NCI-H446 treated with DMSO at 0.1 percent for 48 hours (cell line): ENCODE measurements at regions not wholly inside any gene's neighbourhood (a gene's known extent, or its start where the extent isn't known, plus 50 kb on each side); places are given as distances from the start of the nearest gene placed in this dataset.

ENCODE experiments used
- DNase-seq: peaks from one replicate; lab custom pipeline; 2025; lab: John Stamatoyannopoulos, UW

- DNase-seq: no peak
These were observed 619.5 kb upstream of the TBL1XR1 start for GRCh38 chr3:177816667-177817208.

GRCh38 chr3:177817751-177818150 is 620.5 kb upstream of the TBL1XR1 start:
- DNase-seq: no peak

GRCh38 chr3:177818712-177819240 is 621.5 kb upstream of the TBL1XR1 start:
- no peak for DNase-seq

GRCh38 chr3:177820683-177821316 is 623.5 kb upstream of the TBL1XR1 start:
- no peak for DNase-seq

GRCh38 chr3:177822681-177823096 is 625.4 kb upstream of the TBL1XR1 start:
- DNase-seq: no peak

- DNase-seq: no peak
These were observed 626.5 kb upstream of the TBL1XR1 start for GRCh38 chr3:177823701-177824189.

GRCh38 chr3:177824190-177824786 is 627.0 kb upstream of the TBL1XR1 start:
- no peak for DNase-seq

- DNase-seq: no peak
These were observed 627.6 kb upstream of the TBL1XR1 start for GRCh38 chr3:177824841-177825240.

GRCh38 chr3:177826253-177826652 is 629.0 kb upstream of the TBL1XR1 start:
- no peak for DNase-seq

GRCh38 chr3:177827511-177828207 is 630.4 kb upstream of the TBL1XR1 start:
- DNase-seq: no peak

- DNase-seq: no peak
These were observed 630.9 kb upstream of the TBL1XR1 start for GRCh38 chr3:177828208-177828565.

- no peak for DNase-seq
These were observed 633.1 kb upstream of the TBL1XR1 start for GRCh38 chr3:177830411-177830849.

- DNase-seq: no peak
These were observed 634.1 kb upstream of the TBL1XR1 start for GRCh38 chr3:177831361-177831760.

GRCh38 chr3:177832880-177833279 is 635.6 kb upstream of the TBL1XR1 start:
- peak; percentile 79 for DNase-seq

GRCh38 chr3:177833332-177833731 is 636.0 kb upstream of the TBL1XR1 start:
- DNase-seq: no peak

- no peak for DNase-seq
These were observed 637.7 kb upstream of the TBL1XR1 start for GRCh38 chr3:177835008-177835407.

- DNase-seq: no peak
These were observed 638.6 kb upstream of the TBL1XR1 start for GRCh38 chr3:177835917-177836316.

- peak; percentile 68 for DNase-seq
These were observed 639.4 kb upstream of the TBL1XR1 start for GRCh38 chr3:177836671-177837070.

GRCh38 chr3:177837951-177838655 is 640.8 kb upstream of the TBL1XR1 start:
- DNase-seq: no peak

GRCh38 chr3:177838766-177839350 is 641.6 kb upstream of the TBL1XR1 start:
- no peak for DNase-seq

- DNase-seq: no peak
These were observed 645.0 kb upstream of the TBL1XR1 start for GRCh38 chr3:177842302-177842701.
